ENCODE measurements at regions not wholly inside any gene's neighbourhood (a gene's known extent, or its start where the extent isn't known, plus 50 kb on each side); places are given as distances from the start of the nearest gene placed in this dataset.

GRCh38 chr9:16308645-16309044, 561.8 kb downstream of the BNC2 start:
- Mint-ChIP-seq H3K36me3 (ENCODE audit: low read depth) (no peaks in the 10 kb centered on the region), H3K4me3 (no peak overlapping the region), H3K27ac (no peak overlapping the region), H3K27me3 (no peaks in the 10 kb centered on the region), H3K4me1 (no peaks in the 10 kb centered on the region), H3K9me3 (peaks cover 5% of the 10 kb centered on the region)
- ChIA-PET POLR2A (no interaction called here), CTCF (interaction anchor here (0.5 kb wide), 1 partner anchor 1225 kb away, joined by 8 read pairs; no protein-coding TSS in a partner anchor)
- no peak for DNase-seq

GRCh38 chr9:16309082-16309468, 561.4 kb downstream of the BNC2 start:
- Mint-ChIP-seq H3K4me1 (no peaks in the 10 kb centered on the region), H3K27me3 (no peaks in the 10 kb centered on the region), H3K4me3 (no peak overlapping the region), H3K36me3 (ENCODE audit: low read depth) (no peaks in the 10 kb centered on the region), H3K9me3 (peaks cover 5% of the 10 kb centered on the region), H3K27ac (no peak overlapping the region)
- DNase-seq, result no peak
- ChIA-PET POLR2A (no interaction called here), CTCF (no interaction called here)

DNA sequence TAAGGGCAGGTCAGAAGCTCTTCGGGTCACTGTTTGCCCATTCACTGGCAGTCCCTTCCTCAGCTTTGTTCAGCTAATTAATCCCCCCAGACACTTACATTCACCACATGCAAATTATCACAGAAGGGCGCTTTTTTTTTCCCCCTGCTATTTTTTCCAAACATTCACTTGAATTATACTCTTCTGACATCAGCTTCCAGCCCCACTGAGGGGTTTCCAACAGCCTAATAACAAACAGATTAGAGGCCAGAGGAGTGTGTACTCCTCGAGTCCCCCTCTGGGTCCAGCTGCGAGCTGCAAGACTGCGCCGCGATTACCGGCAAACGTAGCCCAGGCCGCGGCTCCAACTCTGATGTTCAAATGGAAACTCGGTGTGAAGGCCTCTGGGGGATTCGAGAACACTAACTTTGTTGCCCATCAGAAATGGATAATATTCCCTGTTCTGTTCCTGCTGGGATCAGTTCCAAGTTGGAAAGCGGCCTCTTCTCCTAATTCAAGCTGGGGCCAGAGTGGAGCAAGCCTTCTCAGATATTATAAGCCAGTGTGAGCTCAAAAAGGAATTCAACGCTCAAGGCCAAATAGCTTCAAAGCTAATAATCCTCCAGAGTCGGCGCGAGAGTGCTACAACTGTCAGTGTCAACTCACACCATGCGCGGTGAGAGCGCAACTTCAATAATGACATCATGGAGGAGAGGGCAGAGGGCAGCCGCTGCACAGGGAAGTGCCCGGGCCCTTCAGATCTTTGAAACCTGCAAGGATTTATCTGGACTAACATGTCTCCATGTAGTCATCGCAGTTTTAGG, 560.8 kb downstream of the BNC2 start:
- Mint-ChIP-seq H3K27ac (no peak overlapping the region), H3K9me3 (peaks cover 4% of the 10 kb centered on the region), H3K4me3 (no peak overlapping the region), H3K27me3 (no peaks in the 10 kb centered on the region), H3K36me3 (ENCODE audit: low read depth) (no peaks in the 10 kb centered on the region), H3K4me1 (no peaks in the 10 kb centered on the region)
- DNase-seq, result no peak
- ChIA-PET CTCF (no interaction called here), POLR2A (no interaction called here)

- Mint-ChIP-seq H3K36me3 (ENCODE audit: low read depth) (no peaks in the 10 kb centered on the region), H3K27me3 (no peaks in the 10 kb centered on the region), H3K27ac (no peak overlapping the region), H3K9me3 (peaks cover 3% of the 10 kb centered on the region), H3K4me3 (no peak overlapping the region), H3K4me1 (no peaks in the 10 kb centered on the region)
- POLR2A ChIA-PET, result no interaction called here
- no peak for DNase-seq
- CTCF ChIA-PET, result no interaction called here
Observed at GRCh38 chr9:16310278-16311110, 560.0 kb downstream of the BNC2 start.

- POLR2A ChIA-PET, result no interaction called here
- H3K9me3 Mint-ChIP-seq, result peaks cover 3% of the 10 kb centered on the region
- no peak overlapping the region for H3K27ac Mint-ChIP-seq
- CTCF ChIA-PET, result no interaction called here
- no peaks in the 10 kb centered on the region for H3K4me1 Mint-ChIP-seq
- H3K36me3 Mint-ChIP-seq (ENCODE audit: low read depth), result no peaks in the 10 kb centered on the region
- H3K4me3 Mint-ChIP-seq, result no peak overlapping the region
- DNase-seq, result no peak
- no peaks in the 10 kb centered on the region for H3K27me3 Mint-ChIP-seq
Observed at GRCh38 chr9:16312116-16312515, 558.4 kb downstream of the BNC2 start.

DNA sequence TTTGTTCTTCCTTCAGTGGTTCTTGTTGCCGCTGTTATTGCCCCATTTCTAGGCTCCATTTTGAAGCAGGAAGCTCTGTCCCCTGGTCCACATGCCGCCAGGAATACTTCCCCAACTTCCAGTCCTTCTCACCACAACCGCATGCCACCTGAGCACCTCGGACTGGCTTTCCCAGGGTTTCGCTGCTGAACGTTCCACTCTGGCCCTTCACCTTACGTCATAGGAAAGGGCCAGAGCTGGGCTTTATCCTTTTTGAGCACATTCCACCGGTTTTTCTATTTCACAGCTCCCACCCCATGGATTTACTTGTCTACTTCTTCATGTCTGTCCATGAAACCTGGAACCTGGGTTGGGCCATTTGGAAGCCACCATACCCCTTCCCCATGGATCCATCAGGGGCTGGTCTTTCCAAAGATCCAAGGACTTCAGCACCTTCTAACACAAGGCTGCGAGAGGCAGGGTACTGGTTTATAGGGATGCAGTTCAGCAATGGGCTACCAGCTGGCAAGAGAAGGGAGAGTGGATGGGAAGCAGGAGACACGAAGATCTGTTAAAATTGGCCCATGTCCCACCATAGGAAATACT, 557.4 kb downstream of the BNC2 start:
- Mint-ChIP-seq H3K36me3 (ENCODE audit: low read depth) (no peaks in the 10 kb centered on the region), H3K27me3 (no peaks in the 10 kb centered on the region), H3K27ac (no peak overlapping the region), H3K4me3 (no peak overlapping the region), H3K4me1 (no peaks in the 10 kb centered on the region), H3K9me3 (peaks cover 5% of the 10 kb centered on the region)
- no peak for DNase-seq
- CTCF ChIA-PET, result no interaction called here
- POLR2A ChIA-PET, result no interaction called here

GRCh38 chr9:16314476-16314875, 556.0 kb downstream of the BNC2 start:
- ChIA-PET CTCF (no interaction called here), POLR2A (no interaction called here)
- H3K27me3 Mint-ChIP-seq, result no peaks in the 10 kb centered on the region
- peaks cover 5% of the 10 kb centered on the region for H3K9me3 Mint-ChIP-seq
- no peak overlapping the region for H3K27ac Mint-ChIP-seq
- no peaks in the 10 kb centered on the region for H3K4me1 Mint-ChIP-seq
- DNase-seq, result no peak
- H3K4me3 Mint-ChIP-seq, result no peak overlapping the region
- H3K36me3 Mint-ChIP-seq (ENCODE audit: low read depth), result no peaks in the 10 kb centered on the region

- H3K36me3 Mint-ChIP-seq (ENCODE audit: low read depth), result no peaks in the 10 kb centered on the region
- H3K27ac Mint-ChIP-seq, result no peak overlapping the region
- CTCF ChIA-PET, result no interaction called here
- POLR2A ChIA-PET, result no interaction called here
- no peaks in the 10 kb centered on the region for H3K4me1 Mint-ChIP-seq
- DNase-seq, result no peak
- H3K9me3 Mint-ChIP-seq, result peaks cover 5% of the 10 kb centered on the region
- no peak overlapping the region for H3K4me3 Mint-ChIP-seq
- H3K27me3 Mint-ChIP-seq, result no peaks in the 10 kb centered on the region
Observed at GRCh38 chr9:16315720-16316119, 554.8 kb downstream of the BNC2 start.

DNA sequence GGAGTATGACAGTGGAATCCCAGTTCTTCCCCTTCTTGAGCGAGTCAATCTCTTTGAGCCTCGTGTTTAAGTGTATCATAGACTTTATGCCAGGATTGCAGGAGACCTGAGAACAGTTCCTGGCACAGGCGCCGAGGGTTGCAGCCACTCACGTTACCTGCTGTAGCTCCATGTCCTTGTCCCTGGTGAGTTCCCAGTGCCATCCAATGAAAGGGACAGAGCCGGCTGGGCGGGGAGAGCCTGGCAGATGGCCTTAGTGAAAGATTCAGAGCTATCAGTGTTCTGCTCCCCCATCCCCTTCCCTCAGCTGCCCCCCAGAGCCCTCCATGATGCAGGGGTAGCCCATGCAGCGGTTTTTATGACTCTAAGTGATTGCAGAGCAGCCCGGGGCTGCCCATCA, 554.0 kb downstream of the BNC2 start:
- Mint-ChIP-seq H3K27ac (no peak overlapping the region), H3K4me3 (no peak overlapping the region), H3K36me3 (ENCODE audit: low read depth) (no peaks in the 10 kb centered on the region), H3K27me3 (no peaks in the 10 kb centered on the region), H3K4me1 (no peaks in the 10 kb centered on the region), H3K9me3 (peaks cover 5% of the 10 kb centered on the region)
- DNase-seq, result no peak
- CTCF ChIA-PET, result no interaction called here
- POLR2A ChIA-PET, result no interaction called here

DNA sequence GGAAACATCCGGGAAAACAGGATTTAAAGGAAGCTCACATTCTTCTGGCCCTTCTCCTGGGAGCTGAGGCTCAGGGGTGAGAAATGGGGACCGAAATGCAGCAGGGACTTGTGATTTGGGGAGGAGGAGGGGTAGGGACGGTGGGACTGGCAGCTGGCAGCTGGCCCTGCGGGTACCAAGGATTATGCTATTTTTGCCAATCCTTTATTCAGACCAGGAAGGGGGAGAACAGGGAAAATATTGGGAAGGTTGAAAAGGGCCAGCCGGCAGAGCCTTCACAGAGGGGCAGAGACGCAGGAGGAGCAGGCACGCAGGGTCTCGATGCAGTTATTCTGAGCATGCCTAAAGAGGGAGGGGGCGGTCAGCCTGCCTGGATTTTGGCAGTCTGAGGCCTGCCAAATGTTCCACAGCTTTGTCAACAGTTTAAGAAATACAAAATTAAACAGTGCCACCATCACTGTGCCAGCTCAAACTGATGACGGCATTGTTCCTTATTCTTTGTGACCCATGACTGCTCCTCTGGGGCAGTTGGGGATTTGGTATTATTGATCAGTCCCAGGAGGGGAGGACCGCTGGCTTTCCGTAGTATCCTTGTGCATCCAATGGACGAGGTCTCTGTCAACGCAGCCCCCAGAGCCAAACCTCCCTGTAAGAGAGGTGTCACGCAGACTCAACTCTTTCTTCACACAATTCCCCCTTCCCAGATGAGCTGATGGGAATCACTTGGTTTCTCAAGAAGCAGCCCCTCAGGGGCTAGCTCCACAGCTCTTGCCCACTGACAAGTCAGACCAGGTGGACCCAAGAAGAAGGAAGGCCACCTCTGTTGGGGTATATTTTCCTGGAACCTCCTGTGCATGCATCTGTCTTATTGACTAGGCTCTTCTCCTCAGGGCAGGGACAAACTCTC, 553.3 kb downstream of the BNC2 start:
- H3K4me3 Mint-ChIP-seq, result no peak overlapping the region
- H3K36me3 Mint-ChIP-seq (ENCODE audit: low read depth), result no peaks in the 10 kb centered on the region
- peaks cover 5% of the 10 kb centered on the region for H3K9me3 Mint-ChIP-seq
- H3K27me3 Mint-ChIP-seq, result no peaks in the 10 kb centered on the region
- H3K27ac Mint-ChIP-seq, result no peak overlapping the region
- H3K4me1 Mint-ChIP-seq, result no peaks in the 10 kb centered on the region
- POLR2A ChIA-PET, result no interaction called here
- DNase-seq, result no peak
- CTCF ChIA-PET, result no interaction called here

DNA sequence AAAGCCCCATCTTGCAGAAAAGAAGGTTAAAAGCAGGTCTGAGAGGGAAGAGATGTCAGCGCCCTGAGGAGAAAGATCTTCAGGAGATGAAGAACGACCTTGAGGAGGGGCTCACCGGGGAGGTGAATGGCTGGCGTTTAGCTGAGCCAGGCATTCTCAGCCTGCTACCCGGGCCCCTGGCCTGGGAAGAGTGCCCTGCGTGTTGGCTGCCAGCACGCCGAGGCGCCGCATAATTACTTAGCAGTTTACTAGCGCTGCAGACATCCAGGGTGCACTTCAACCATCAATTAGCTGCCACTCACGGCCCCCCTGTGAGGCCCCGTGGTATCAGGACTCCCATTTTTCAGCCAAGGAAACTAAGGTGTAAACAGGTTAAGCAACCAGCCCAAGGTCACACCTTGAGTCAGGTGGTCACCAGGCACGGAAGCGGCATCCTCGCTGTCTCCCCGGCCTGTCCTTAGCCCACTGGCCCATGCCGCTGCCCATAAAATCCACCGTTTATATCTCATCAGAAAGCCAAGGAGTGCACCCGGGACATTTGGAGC, 551.9 kb downstream of the BNC2 start:
- H3K4me3 Mint-ChIP-seq, result no peak overlapping the region
- no peaks in the 10 kb centered on the region for H3K27me3 Mint-ChIP-seq
- no peaks in the 10 kb centered on the region for H3K36me3 Mint-ChIP-seq (ENCODE audit: low read depth)
- H3K4me1 Mint-ChIP-seq, result no peaks in the 10 kb centered on the region
- POLR2A ChIA-PET, result no interaction called here
- CTCF ChIA-PET, result no interaction called here
- no peak for DNase-seq
- H3K9me3 Mint-ChIP-seq, result peaks cover 3% of the 10 kb centered on the region
- H3K27ac Mint-ChIP-seq, result no peak overlapping the region

DNA sequence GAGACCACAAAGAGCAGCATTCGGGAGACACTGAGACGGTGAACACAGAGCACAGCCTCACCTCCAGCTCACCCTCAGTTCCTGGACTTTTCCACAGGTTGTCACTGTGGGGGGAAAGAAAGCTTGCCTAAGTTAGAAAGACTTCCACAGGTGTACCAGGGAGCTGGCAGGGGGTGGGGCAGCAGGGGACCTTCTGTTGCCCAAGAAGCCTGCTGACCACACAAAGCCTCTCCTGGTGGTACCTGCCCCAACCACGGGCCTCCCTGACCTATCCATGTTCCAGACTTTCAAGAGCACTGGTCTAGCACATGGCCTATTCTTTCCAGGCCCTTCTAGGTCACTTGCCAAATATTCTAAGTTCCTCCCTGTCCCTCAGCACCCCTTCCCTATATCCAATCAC, 550.8 kb downstream of the BNC2 start:
- H3K4me3 Mint-ChIP-seq, result no peak overlapping the region
- peaks cover 3% of the 10 kb centered on the region for H3K9me3 Mint-ChIP-seq
- CTCF ChIA-PET, result no interaction called here
- no peaks in the 10 kb centered on the region for H3K36me3 Mint-ChIP-seq (ENCODE audit: low read depth)
- H3K27ac Mint-ChIP-seq, result no peak overlapping the region
- DNase-seq, result no peak
- no peaks in the 10 kb centered on the region for H3K4me1 Mint-ChIP-seq
- H3K27me3 Mint-ChIP-seq, result no peaks in the 10 kb centered on the region
- POLR2A ChIA-PET, result no interaction called here

GRCh38 chr9:16320338-16320902, 550.0 kb downstream of the BNC2 start:
- POLR2A ChIA-PET, result no interaction called here
- no peak overlapping the region for H3K4me3 Mint-ChIP-seq
- H3K9me3 Mint-ChIP-seq, result peaks cover 3% of the 10 kb centered on the region
- H3K27me3 Mint-ChIP-seq, result no peaks in the 10 kb centered on the region
- CTCF ChIA-PET, result no interaction called here
- H3K36me3 Mint-ChIP-seq (ENCODE audit: low read depth), result no peaks in the 10 kb centered on the region
- DNase-seq, result no peak
- H3K27ac Mint-ChIP-seq, result no peak overlapping the region
- no peaks in the 10 kb centered on the region for H3K4me1 Mint-ChIP-seq

Data from activated CD4-positive, alpha-beta memory T cell treated with anti-CD3 and anti-CD28 coated beads, Interleukin-2, amount 10 ng/mL, durations not matched to agents 7 days and 5 days (primary cell).